Stimulated activated CD4-positive, alpha-beta T cell treated with anti-CD3 and anti-CD28 coated beads, Interleukin-12 subunit alpha, Interleukin-12 subunit beta, amount 100 ng/mL, for 48 hours (primary cell): ENCODE measurements at regions not wholly inside any gene's neighbourhood (a gene's known extent, or its start where the extent isn't known, plus 50 kb on each side); places are given as distances from the start of the nearest gene placed in this dataset.
A peak's percentile ranks its signal among the peaks of the same experiment; 100 is the strongest.

Source experiments
- DNase-seq, 3 donors: peaks; one replicate each; pipeline ENCODE4 v3.0.0-alpha.2; 2020; ENCODE audit warnings: low read depth in 2 of 3, low spot score in 1 of 3

DNA sequence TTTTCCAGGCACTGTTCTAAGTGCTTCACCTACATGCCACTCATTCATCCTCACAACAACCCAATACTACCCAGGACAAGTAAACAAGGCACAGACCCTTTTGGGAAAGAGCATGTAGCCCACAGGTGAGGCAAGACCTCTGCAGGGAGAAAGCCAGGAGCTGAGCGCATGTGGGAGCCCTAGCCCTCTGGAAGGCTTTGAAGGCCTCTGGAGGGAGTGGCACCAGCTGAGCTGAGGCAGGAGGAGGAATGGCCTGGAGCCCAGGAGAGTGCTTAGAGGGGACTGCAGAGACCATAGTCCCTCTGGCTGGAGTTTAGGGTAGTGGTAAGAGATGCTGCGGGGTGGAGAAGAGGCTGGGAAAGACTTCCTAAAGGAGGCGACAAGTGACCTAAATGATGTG is 516.5 kb downstream of the FUT8 start:
- DNase-seq, result no peak

DNA sequence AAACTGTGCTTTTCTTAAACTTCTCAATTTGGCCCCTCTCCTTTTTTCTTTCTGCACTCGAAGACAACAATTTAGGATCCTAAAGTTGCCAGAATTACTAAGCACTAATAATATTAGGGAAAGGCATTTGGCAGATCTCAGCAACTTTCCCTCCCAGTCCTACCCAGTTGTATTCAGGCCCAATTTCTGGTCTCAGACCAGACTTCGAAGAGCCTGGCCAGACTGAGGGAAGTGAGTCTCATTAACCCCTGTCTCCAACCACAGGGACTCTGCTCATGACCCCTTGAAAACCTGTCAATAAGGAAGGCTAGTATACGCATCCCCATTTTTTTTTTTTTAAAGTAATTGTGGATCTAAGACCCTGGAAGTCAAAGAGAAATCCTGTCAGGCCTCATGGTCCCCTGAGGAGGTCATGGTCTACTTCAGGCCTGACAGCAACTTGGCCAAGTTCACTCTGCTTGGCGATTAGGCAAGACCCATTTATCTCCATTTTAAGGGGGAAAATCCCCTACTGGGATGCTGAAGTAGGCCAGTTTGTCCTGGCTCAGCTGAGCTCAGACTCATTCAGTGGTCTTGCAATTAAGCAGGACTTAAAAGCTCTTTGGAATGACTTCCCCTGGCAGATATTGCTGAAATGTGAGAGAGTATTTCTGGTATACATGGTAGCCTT is 521.0 kb downstream of the FUT8 start:
- no peak for DNase-seq

DNA sequence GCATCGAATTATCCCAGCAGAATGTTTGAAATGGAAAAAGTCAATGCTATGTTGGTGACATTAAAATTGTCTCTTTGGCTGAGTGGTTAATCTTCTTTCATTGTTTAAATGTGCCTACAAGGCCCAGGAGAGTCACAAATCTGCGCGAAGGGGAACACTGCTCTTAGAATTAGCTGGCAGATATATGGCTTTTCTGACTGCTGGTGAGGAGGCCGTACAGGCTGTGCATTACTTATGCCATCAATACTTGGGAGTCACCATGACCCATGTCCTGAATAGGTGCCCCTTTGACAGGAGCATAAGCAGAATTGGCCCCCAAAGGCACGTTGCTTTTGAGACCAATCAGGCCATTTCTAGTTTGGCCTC is 521.5 kb downstream of the FUT8 start:
- no peak for DNase-seq

DNA sequence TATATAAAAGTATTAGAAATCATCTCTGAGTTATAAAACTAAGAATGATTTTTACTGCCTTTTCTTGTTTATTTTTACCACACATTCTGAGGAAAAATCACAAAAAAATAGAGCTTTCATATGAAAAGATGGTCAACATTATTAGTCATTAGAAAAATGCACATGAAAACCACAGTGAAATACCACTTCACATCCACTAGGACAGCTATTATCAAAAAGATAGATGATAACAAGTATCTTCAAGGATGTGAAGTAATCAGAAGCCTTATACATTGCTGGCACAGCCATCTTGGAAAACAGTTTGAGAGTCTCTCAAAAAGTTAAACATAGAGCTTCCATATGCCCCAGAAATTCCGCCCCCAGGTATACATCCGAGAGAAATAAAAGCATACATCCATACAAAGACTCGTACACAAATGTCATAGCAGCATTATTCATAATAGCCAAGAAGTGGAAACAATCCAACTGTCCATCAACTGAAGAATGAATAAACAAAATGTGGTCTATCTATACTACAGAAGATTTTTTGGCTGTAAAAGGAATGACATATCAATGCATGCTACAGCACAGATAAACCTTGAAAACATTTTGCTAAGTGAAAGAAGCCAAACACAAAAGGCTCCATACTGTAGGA is 523.9 kb downstream of the FUT8 start:
- DNase-seq, result no peak

DNA sequence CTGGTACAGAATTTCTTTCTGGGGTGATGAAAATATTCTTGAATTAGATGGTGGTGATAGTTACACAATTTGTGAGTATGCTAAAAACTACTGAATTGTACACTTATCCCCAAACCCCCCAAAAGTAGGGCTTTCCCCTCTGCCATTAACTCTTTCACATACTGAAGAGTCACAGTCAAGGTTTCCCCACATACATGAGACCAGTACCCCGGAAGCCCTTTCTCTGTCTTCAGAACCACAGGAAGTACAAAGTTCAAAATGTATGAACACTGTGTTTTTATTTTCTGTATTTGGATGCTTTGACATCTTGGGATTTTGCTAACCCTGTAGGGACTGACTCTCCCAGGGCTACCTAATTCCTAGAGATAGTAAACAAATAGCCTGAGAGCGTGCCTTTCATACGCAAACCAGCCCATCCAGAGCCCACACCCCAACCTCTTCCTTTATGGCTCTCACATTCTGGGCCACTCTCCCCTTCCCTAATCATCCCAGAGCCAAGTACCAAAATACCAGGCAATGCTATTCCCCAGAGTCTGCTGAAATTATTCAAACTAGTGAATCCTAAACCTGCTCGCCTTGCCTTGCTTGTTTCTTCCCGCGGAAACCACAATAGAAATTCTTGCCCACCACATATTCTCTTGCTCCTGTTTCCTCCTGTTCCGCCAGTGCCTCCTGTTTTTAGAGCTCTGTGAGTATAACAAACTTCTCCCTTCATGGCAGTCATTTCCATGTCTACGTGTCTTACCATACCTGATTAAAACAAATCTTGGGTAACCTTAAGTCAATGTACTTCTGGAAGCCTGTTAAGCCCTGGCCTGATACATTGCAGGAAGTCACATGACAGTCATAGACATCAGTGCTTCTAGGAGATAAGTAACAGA is 524.8 kb downstream of the FUT8 start:
- DNase-seq, result no peak

DNA sequence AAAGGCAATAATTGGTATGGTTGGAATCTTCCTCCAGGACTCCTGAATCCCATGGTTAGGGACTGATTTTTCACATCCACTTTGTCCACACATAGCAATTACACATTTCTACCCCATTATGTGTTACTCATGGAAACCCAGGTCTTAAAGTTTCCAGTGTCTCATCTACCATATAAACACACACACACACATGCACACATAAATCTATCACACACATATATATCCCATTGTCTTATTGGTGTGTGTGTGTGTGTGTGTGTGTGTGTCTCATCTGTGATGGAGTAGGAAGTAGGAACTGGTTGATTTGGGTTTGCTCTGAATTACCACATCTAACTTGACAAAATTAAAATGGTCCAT is 525.4 kb downstream of the FUT8 start:
- DNase-seq, result no peak

DNA sequence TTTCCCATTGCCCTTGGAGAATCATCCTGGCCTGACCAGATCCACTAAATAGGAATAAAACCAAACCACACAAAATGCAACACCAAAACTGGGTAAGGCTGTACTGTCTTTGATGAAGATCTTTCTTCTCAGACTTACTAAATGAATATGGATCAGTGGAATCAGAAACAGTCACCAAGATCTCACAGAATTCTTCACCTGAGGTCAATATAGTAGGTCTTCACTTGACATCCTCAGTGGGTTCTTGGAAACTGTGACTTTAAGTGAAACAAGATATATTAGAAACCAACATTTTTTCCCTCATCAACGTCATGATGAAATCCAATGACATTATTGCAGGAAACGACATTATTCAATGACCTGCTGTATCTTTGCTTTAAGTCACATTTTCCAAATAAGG is 526.2 kb downstream of the FUT8 start:
- no peak for DNase-seq

DNA sequence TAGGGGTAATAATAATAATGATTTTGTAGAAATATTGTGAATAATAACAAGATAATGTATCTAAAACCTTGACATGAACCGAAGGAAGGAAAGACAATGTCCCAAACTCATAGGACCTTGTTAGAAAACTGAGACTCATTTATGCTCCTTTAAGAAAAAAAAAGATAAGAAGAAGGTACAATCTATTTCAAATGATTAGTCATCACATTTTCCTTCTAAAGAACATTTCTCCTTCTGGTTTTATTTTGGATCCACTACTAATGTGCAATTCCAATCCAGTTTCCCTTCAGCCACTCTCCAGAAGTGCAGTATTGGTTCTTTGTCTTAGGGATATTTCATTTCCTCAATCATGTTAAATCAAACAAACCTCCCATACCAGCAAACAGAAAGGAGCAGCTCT is 526.7 kb downstream of the FUT8 start:
- no peak for DNase-seq

DNA sequence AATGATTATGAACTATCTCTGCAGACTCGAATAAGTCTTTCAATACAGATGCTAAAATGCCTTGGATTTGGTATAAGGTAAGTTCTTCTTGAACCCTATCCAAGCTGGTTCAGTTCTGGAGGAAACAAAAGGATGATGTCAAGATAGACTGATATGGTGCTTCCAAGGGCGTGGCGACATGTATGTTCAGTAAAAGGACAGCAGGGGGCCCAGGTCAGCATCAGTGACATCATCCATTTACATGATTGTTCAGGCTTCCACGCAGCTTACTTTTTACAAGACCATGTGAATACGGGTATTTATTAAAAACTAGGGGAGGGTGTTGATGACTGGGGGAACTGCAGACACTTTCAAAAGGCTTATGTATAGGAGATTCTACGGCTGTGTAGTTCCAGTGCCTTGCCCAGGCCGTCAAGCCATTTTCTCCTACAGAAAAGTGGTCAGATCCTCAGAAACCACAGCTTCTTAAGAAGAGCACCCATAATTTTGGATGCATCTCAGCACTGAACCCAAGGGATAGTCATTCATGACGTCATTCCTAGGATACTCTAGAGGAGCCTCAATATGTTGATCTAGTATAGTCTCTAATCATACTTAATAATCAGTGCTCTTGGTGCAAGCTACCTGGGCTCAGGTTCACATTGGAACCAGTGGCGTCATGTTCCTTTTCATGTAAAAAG is 527.7 kb downstream of the FUT8 start:
- peak in 1 of 3 donors; percentile 16 for DNase-seq

DNA sequence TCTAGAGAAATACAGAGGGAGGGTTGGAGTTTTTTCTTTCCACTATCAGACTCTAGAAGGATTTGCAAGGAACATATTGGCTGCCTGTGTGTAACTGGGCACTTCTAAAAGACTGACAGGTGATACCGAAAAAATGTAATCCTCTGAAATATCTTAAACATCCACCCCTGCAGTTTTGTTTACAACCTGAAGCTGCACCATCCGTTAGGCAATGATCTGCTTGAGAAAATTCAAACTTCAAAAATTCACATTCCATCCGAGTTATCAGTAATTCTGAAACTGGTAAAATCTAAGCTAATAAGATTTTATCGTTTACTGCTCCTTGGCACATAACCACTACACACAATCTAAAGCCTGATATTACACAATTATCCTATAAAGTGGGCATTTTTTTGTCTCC is 528.6 kb downstream of the FUT8 start:
- DNase-seq, result no peak

DNA sequence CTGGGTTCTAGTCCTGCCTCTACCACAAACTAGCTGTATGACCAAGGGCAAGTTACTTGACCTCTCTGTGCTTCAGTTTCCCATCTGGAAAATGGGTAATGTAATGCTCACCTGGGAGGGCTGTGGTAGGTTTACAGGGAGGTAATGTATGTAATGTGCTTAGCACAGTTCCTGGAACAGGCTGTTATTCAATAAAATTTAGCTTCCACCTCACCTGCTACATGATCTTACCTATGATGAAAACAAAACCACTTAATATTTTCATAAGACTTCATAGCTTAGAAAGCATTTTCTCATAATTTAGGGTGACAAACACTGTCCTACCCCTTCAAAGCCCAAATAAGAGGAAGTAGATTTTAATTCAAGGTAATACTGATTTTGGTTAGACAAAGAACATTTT is 530.6 kb downstream of the FUT8 start:
- no peak for DNase-seq

DNA sequence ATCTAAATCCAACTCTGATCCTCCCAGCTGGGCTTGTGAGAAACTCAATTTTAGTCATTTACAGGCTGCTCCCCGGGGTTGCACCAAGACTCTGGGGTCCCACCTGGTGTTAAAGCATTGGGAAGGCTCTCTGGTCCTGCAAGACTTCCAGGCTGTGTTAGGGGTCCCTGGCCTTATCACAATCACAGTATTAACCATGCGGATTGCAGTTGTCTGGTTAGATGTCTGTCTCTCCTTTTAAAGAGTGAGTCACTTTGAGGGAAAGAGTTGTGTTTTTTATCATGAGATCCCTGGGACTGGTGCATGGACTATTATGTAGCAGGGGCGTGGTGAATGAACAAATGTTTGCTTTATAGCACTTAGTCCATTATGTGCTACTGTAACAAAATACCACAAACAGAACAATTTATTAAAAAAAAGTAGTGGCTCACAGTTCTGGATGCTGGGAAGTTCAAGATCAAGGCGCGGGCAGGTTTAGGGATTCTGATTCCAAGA is 531.4 kb downstream of the FUT8 start:
- DNase-seq, result no peak

DNA sequence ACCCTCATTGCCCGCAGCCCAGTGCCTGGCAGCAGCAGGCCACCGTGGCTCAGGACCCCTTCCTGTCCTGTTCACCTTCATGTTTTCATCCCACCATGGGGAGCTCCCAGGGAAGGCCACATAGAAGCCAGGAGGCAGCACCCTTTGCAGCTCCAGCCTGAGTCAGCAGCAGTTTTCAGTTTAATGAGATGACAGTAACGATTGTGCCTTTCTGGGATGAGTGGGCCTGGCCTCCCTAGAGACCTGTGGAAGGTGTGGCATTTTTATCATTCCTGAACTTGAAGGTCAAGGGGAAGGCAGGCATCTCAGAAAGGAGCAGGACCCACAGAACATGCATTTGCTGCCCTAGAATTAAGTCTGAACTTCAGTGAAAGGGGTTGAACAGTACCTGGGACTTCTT is 532.8 kb downstream of the FUT8 start:
- no peak for DNase-seq

DNA sequence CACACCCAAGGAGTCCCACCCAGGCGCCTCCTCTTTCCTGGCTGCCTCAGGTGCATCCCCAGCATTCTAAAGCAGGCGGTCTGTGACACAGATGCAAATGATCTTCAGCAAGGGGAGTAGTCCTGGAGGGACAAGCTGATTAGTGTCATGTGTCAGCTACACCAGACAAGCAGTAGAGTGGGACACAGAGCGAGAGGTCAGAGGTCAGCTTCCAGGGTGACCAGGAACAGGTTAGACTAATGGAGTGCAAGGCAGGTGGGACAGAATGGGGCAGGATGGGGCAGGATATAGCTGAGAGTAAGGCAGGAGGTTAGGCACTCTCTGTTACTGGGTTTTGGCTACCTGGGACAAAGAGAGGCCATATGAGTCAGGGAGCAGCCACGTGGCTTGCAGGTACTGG is 534.0 kb downstream of the FUT8 start:
- DNase-seq, result no peak

DNA sequence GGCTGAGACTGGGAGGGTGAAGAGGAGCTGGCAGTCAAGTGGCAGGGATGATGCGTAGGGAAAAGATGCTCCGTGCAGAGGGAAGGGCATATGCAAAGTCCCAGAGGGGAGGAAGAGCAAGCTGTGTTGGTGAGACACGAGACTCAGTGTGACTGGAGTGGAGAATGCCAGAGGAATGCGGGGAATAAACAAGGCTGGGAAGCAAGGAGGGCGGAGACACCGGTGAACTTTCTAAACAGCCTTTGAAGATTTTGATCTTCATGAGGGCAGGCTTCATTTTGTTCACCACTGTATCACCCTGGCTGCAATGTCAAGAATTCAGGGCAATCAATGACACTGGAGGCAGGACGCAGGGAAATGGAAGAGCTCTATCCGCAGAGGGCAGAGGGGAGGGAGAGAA is 535.8 kb downstream of the FUT8 start:
- no peak for DNase-seq

DNA sequence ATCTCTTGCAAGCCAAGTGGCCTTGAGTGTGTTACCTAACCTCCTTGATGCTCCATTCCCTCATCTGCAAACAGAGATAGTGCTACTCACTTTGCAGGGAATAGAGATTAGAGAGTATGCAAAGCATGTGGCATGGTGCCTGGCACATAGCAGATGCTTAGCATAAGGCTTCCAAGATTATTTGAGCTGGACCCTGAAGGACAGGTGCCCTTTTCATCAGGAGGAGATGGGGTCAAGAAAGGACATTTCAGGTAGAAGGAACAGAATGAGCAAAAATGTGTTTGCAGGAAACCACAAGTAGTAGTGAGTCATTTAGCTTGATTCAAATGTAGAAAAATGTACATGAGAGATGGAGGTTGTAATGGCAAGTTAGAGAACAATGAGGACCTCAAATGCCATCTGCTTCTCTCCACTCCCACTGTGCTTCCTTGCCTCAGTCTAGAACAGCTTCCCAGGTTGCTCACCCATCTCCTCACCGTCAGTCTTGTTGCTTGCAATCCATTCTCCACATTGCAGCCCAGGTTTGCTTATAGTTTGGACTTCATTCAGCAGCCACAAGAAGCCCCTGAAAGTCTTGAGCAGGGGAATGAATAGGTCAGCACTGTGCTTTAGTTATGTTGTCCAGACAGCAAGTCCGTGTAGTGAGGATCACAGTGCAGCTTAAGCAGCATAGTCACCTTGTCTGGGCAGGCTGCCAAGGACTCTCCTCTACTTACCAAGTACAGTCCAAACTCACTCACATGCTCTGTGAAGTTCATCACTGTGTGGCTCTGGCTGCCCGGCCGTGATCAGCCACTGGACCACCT is 536.3 kb upstream of the CCDC196 start:
- peak in 2 of 3 donors; percentile 21 to 34 for DNase-seq

DNA sequence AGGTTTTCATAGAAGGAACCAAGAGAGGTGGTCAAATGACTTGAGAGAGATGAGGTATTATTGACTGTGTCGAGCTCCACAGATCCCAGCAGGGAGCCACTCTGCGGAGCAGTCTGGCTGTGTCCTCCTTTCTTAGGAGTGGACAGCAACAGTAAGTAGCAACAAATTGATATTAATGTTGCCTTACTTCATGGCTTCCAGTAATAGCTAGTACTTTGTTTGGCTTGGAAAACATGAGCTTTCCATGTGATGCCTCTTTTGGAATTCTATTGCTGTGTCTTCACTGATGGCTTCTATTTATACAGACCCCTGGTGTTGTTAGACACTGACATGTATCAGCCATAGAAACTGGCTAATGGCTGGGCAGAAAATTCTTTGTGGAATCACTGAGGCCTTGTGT is 531.2 kb upstream of the CCDC196 start:
- no peak for DNase-seq

DNA sequence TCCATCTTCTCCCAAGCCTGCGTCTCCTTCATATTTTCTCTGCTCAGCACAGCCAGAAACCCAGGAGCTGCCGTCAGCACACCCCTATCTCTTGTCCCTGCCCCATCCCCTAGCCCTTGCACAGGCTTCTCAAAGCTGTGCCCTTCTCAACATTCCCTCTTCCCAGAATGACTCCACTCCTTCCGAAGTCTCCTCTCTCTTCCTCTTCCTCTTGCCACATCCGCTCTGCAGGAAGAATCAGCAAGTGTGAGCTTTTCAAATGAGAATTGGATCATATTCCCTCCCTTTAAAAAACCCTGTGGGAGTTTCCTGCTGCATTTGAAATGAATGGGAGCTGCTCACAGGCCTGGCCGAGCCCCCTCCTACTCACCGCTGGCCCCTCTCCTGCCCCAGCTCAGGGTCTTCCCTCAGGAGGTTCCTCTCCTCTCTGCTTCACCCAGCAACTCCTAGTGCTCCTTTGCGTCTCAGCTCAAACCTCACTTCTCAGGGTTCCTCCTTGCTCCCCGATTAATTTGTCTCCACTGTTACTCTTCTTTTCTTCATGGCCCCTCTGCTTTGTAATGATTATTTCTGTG is 528.5 kb upstream of the CCDC196 start:
- DNase-seq, result no peak

DNA sequence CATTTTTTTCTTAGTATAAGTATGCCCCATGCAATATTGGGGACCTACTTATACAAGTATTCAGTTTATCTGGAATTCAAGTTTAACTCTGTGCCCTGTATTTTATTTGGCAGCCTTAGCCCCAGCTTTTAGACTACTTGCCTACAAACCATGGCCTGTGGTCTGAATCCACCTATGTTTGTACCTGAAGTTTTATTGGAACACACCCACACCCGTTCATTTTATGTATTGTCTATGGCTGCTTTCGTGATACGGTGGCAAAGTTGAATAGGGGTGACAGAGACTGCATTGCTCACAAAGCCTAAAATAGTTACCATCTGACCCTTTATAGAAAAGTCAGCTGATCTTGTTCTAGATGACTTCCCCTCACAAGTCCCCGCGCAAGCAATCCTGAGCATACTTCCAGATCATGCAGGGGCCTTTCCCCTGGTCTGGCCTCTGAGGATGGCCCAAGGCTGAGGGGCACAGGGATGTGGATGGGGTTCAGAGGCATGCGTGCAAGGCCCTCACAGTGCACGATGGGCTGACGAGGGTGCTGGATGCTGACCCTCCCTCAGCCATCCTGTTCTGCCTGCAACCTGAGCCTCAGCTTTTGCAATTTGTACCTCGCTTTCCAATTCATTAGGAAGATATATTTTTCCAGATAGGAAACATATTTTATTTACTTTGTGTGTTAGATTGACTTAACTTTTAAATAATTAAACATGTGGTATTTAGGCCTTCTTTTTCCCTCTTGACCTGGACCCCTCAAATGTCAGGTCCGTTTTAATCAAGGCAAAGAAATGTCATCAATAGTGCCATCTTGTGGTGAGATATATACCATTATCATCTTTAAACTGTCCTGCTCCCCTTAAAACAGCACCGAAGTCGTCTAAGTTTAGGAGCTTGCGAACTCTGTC is 527.3 kb upstream of the CCDC196 start:
- DNase-seq, result no peak
